HCT116 (cell line): ENCODE measurements at regions not wholly inside any gene's neighbourhood (a gene's known extent, or its start where the extent isn't known, plus 50 kb on each side); places are given as distances from the start of the nearest gene placed in this dataset.

ENCODE experiments used
- ATAC-seq: fragments of 200-7000 bp; cut with Tn5 transposase; 2 replicates; pipeline ENCODE4 v1.9.1; 2020; ENCODE audit warnings: mild to moderate bottlenecking, moderate library complexity
- BruUV-seq: library from RNA; stranded (reverse); fragments of 400-500 nt; replicated peaks from 2 replicates; lab custom pipeline; 2021; lab: Mats Ljungman, UMichigan
- CTCF ChIA-PET: fragments of 300-600 bp; sonication (Branson Sonifier 250); formaldehyde crosslinking; loops from one replicate; lab custom pipeline; 2021; ENCODE audit warnings: antibody characterized with exemption; lab: Charles Lee
- POLR2A ChIA-PET: fragments of 300-600, 350-600 bp; sonication (Branson Sonifier 250); formaldehyde crosslinking; loops from one replicate; lab custom pipeline; 2021; ENCODE audit warnings: antibody characterized with exemption; lab: Charles Lee
- RAD21 ChIA-PET, 2 experiments: fragments of 300-600 bp; sonication (Branson Sonifier 250); formaldehyde crosslinking; loops; one replicate each; lab custom pipeline; 2023; ENCODE audit warnings: low total read pairs in 2 of 2; ENCODE audit not compliant: uncharacterized antibody in 2 of 2, unreplicated experiment in 2 of 2, low non-redundant PET in 1 of 2; lab: Charles Lee
- DNase-seq: peaks from one replicate; pipeline ENCODE4 v3.0.0-alpha.2; 2010; ENCODE audit warnings: low read depth, low spot score
- H2AFZ ChIP-seq: fragments of 200-600 bp; shearing (Covaris generic), sonication (generic); 2 replicates; pipeline ENCODE4 v1.6.1; 2017; ENCODE audit warnings: low read depth, mixed run types, mixed read lengths, antibody characterized with exemption, low read length; ENCODE audit not compliant: poor library complexity, severe bottlenecking
- H3K27ac ChIP-seq: 2 replicates; pipeline ENCODE4 v1.5.1; 2012; ENCODE audit warnings: low read depth, low read length
- H3K27me3 ChIP-seq: fragments of 200-600 bp; sonication (generic); 2 replicates; pipeline ENCODE4 v1.6.1; 2016; ENCODE audit warnings: mixed run types, low read length, mixed read lengths; ENCODE audit not compliant: insufficient read depth
- H3K36me3 ChIP-seq, 2 experiments: fragments of 200-500 bp in 1 of 2; fragments of 200-600 bp in 1 of 2; sonication (Bioruptor generic) in 1 of 2; sonication (generic) in 1 of 2; 2 replicates each; pipeline versions ENCODE4 v1.5.1 to v1.6.1; 2014 to 2016; ENCODE audit warnings: low read length in 2 of 2, inconsistent platforms in 1 of 2, mixed read lengths in 1 of 2, mixed run types in 1 of 2; ENCODE audit not compliant: insufficient read depth in 2 of 2, control insufficient read depth in 1 of 2
- H3K4me1 ChIP-seq, 2 experiments: fragments of 200-600 bp in 1 of 2; sonication (generic) in 1 of 2; 2 replicates each; pipeline versions ENCODE4 v1.5.1 to v1.6.1; 2012 to 2017; ENCODE audit warnings: low read length in 2 of 2, inconsistent platforms in 1 of 2, mild to moderate bottlenecking in 1 of 2, mixed read lengths in 1 of 2, mixed run types in 1 of 2, moderate library complexity in 1 of 2; ENCODE audit not compliant: insufficient read depth in 2 of 2, control insufficient read depth in 1 of 2
- H3K4me2 ChIP-seq: fragments of 200-600 bp; sonication (generic); 2 replicates; pipeline ENCODE4 v1.6.1; 2017; ENCODE audit warnings: mixed run types, low read length, mixed read lengths
- H3K4me3 ChIP-seq, 2 experiments: fragments of 200-600 bp in 1 of 2; sonication (generic) in 1 of 2; replicated peaks in 1 of 2; 2 replicates each; pipeline ENCODE4 v1.5.1; 2011 to 2016; ENCODE audit warnings: low read length in 2 of 2, control low read depth in 1 of 2, low read depth in 1 of 2, mild to moderate bottlenecking in 1 of 2, mixed read lengths in 1 of 2, mixed run types in 1 of 2
- H3K79me2 ChIP-seq: fragments of 200-600 bp; sonication (generic); 2 replicates; pipeline ENCODE4 v1.6.1; 2017; ENCODE audit warnings: mild to moderate bottlenecking, mixed run types, low read length, moderate library complexity, mixed read lengths; ENCODE audit not compliant: insufficient read depth
- H3K9ac ChIP-seq: fragments of 200-600 bp; sonication (generic); 2 replicates; pipeline ENCODE4 v1.6.1; 2016; ENCODE audit warnings: low read length, mixed read lengths
- H3K9me2 ChIP-seq: fragments of 200-600 bp; sonication (generic), shearing (Covaris generic); 2 replicates; pipeline ENCODE4 v1.6.1; 2017; ENCODE audit warnings: mixed run types, mild to moderate bottlenecking, moderate library complexity; ENCODE audit not compliant: insufficient read depth
- H3K9me3 ChIP-seq, 2 experiments: fragments of 200-500 bp in 1 of 2; fragments of 200-600 bp in 1 of 2; sonication (Bioruptor generic) in 1 of 2; sonication (generic) in 1 of 2; 2 replicates each; pipeline ENCODE4 v1.6.1; 2014 to 2017; ENCODE audit warnings: low read length in 2 of 2, mixed read lengths in 2 of 2, inconsistent platforms in 1 of 2, low read depth in 1 of 2, mild to moderate bottlenecking in 1 of 2, mixed run types in 1 of 2, moderate library complexity in 1 of 2; ENCODE audit not compliant: control insufficient read depth in 1 of 2, insufficient read depth in 1 of 2
- H4K20me1 ChIP-seq: fragments of 200-600 bp; sonication (generic), shearing (Covaris generic); 2 replicates; pipeline ENCODE4 v1.6.1; 2017; ENCODE audit warnings: mixed run types, mild to moderate bottlenecking, moderate library complexity; ENCODE audit not compliant: insufficient read depth
- CEBPB ChIP-seq: IDR thresholded peaks from 2 replicates; pipeline ENCODE4 v1.6.1; 2012; ENCODE audit warnings: low read depth
- ELF1 ChIP-seq: IDR thresholded peaks from 2 replicates; pipeline ENCODE4 v1.6.1; 2012; ENCODE audit warnings: low read depth, borderline replicate concordance
- EZH2 ChIP-seq: fragments of 200-600 bp; sonication (generic); IDR thresholded peaks from 2 replicates; pipeline ENCODE4 v1.6.1; 2017; ENCODE audit warnings: antibody characterized with exemption, mixed run types
- FOSL1 ChIP-seq: IDR thresholded peaks from 2 replicates; pipeline ENCODE4 v1.6.1; 2012; ENCODE audit warnings: low read depth
- POLR2A ChIP-seq: IDR thresholded peaks from 2 replicates; pipeline ENCODE4 v1.7.0; 2011; ENCODE audit warnings: borderline replicate concordance; ENCODE audit not compliant: insufficient read depth, insufficient read length; ENCODE audit errors: extremely low read depth
- POLR2AphosphoS5 ChIP-seq: IDR thresholded peaks from 2 replicates; pipeline ENCODE4 v1.6.1; 2011; ENCODE audit warnings: mild to moderate bottlenecking, low read depth, low read length, moderate library complexity
- SIN3A ChIP-seq: IDR thresholded peaks from 2 replicates; pipeline ENCODE4 v1.6.1; 2012; ENCODE audit warnings: low read depth
- SP1 ChIP-seq: IDR thresholded peaks from 2 replicates; pipeline ENCODE4 v1.6.1; 2012; ENCODE audit warnings: low read depth
- TCF7L2 ChIP-seq: IDR thresholded peaks from 2 replicates; pipeline ENCODE4 v1.7.0; 2011; ENCODE audit warnings: borderline replicate concordance, inconsistent platforms; ENCODE audit not compliant: insufficient read depth, insufficient read length; ENCODE audit errors: extremely low read depth
- ZFX ChIP-seq: fragments of 450-650 bp; IDR thresholded peaks from 2 replicates; pipeline ENCODE4 v1.6.1; 2017
- intact Hi-C: fragments of 100-400 bp; cut with micrococcal nuclease; formaldehyde crosslinking; loops from 2 replicates; pipeline ENCODE4 v1.10.0; 2022
- TF ChIP-seq, protein P1 (sequence below): IDR thresholded peaks from 2 replicates; pipeline ENCODE4 v1.6.1; 2012
- TF ChIP-seq, protein P2 (sequence below), 3 experiments: fragments of 200-600 bp in 1 of 3; sonication (generic) in 1 of 3; IDR thresholded peaks in 2 of 3; conservative IDR thresholded peaks in 1 of 3; 2 replicates each; pipeline ENCODE4 v1.5.1; 2012 to 2017; ENCODE audit warnings: low read depth in 2 of 3, low read length in 2 of 3, antibody characterized with exemption in 1 of 3, borderline replicate concordance in 1 of 3, control low read depth in 1 of 3, mild to moderate bottlenecking in 1 of 3, mixed read lengths in 1 of 3, mixed run types in 1 of 3, moderate library complexity in 1 of 3; ENCODE audit not compliant: insufficient read depth in 1 of 3
- TF ChIP-seq, protein P3 (sequence below): IDR thresholded peaks from 2 replicates; pipeline ENCODE4 v1.6.1; 2012

GRCh38 chr2:51111532-51111931, 79.6 kb upstream of the NRXN1 start:
- Histone ChIP-seq H2AFZ (no peak overlapping the region), H3K27me3 (no peaks in the 10 kb centered on the region), H3K27ac (no peak overlapping the region), H3K9me3 (no peaks in the 10 kb centered on the region), H3K4me3 (no peak overlapping the region), H3K79me2 (no peaks in the 10 kb centered on the region), H3K4me2 (no peak overlapping the region), H3K36me3 (no peaks in the 10 kb centered on the region), H3K9me2 (no peaks in the 10 kb centered on the region), H4K20me1 (no peaks in the 10 kb centered on the region), H3K9ac (no peak overlapping the region), H3K4me1 (no peaks in the 10 kb centered on the region)
- no peak for ATAC-seq
- RAD21 ChIA-PET, result no interaction called here
- BruUV-seq, result no TSS peak
- CTCF ChIA-PET, result no interaction called here
- POLR2A ChIA-PET, result no interaction called here
- no peak for TF ChIP-seq POLR2A
- no peak for TF ChIP-seq CEBPB
- no peak for TF ChIP-seq SIN3A
- TF ChIP-seq, protein P1, sequence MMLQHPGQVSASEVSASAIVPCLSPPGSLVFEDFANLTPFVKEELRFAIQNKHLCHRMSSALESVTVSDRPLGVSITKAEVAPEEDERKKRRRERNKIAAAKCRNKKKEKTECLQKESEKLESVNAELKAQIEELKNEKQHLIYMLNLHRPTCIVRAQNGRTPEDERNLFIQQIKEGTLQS, result no peak
- no peak for TF ChIP-seq ELF1
- TF ChIP-seq, protein P2, sequence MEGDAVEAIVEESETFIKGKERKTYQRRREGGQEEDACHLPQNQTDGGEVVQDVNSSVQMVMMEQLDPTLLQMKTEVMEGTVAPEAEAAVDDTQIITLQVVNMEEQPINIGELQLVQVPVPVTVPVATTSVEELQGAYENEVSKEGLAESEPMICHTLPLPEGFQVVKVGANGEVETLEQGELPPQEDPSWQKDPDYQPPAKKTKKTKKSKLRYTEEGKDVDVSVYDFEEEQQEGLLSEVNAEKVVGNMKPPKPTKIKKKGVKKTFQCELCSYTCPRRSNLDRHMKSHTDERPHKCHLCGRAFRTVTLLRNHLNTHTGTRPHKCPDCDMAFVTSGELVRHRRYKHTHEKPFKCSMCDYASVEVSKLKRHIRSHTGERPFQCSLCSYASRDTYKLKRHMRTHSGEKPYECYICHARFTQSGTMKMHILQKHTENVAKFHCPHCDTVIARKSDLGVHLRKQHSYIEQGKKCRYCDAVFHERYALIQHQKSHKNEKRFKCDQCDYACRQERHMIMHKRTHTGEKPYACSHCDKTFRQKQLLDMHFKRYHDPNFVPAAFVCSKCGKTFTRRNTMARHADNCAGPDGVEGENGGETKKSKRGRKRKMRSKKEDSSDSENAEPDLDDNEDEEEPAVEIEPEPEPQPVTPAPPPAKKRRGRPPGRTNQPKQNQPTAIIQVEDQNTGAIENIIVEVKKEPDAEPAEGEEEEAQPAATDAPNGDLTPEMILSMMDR (IDR thresholded peaks at IDR 0.05 in 2 of 3, conservative IDR thresholded peaks at IDR 0.05 in 1 of 3; ENCODE audit: borderline replicate concordance in 1 of 3, insufficient read depth in 1 of 3, low read depth in 2 of 3, low read length in 2 of 3), result no peak
- TF ChIP-seq TCF7L2, result no peak
- TF ChIP-seq ZFX, result no peak
- no peak for TF ChIP-seq POLR2AphosphoS5
- TF ChIP-seq SP1, result no peak
- TF ChIP-seq FOSL1, result no peak
- TF ChIP-seq, protein P3, sequence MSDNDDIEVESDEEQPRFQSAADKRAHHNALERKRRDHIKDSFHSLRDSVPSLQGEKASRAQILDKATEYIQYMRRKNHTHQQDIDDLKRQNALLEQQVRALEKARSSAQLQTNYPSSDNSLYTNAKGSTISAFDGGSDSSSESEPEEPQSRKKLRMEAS, result no peak
- TF ChIP-seq EZH2, result no peak
- no peak for DNase-seq
- intact Hi-C loops, result no loop called here
